ENCODE measurements at regions not wholly inside any gene's neighbourhood (a gene's known extent, or its start where the extent isn't known, plus 50 kb on each side); places are given as distances from the start of the nearest gene placed in this dataset.

- DNase-seq (ENCODE audit: low read depth): no peak
- TF ChIP-seq CTCF (conservative IDR thresholded peaks at IDR 0.05; ENCODE audit: low read depth, low read length): no peak
- H3K4me3 ChIP-seq (ENCODE audit: low read depth, low read length): no peak overlapping the region
These were observed 878.9 kb upstream of the RBFOX1 start for GRCh38 chr16:6453742-6454141.

- no peak overlapping the region for H3K4me3 ChIP-seq (ENCODE audit: low read depth, low read length)
- TF ChIP-seq CTCF (conservative IDR thresholded peaks at IDR 0.05; ENCODE audit: low read depth, low read length): no peak
- DNase-seq (ENCODE audit: low read depth): no peak
These were observed 885.4 kb upstream of the RBFOX1 start for GRCh38 chr16:6447021-6447790.

- no peak for TF ChIP-seq CTCF (conservative IDR thresholded peaks at IDR 0.05; ENCODE audit: low read depth, low read length)
- H3K4me3 ChIP-seq (ENCODE audit: low read depth, low read length): no peak overlapping the region
- DNase-seq (ENCODE audit: low read depth): no peak
These were observed 886.3 kb upstream of the RBFOX1 start for GRCh38 chr16:6446370-6446769.

- no peak for DNase-seq (ENCODE audit: low read depth)
- no peak overlapping the region for H3K4me3 ChIP-seq (ENCODE audit: low read depth, low read length)
- TF ChIP-seq CTCF (conservative IDR thresholded peaks at IDR 0.05; ENCODE audit: low read depth, low read length): no peak
These were observed 893.5 kb upstream of the RBFOX1 start for GRCh38 chr16:6439129-6439528.

- DNase-seq (ENCODE audit: low read depth): no peak
- TF ChIP-seq CTCF (conservative IDR thresholded peaks at IDR 0.05; ENCODE audit: low read depth, low read length): no peak
- no peak overlapping the region for H3K4me3 ChIP-seq (ENCODE audit: low read depth, low read length)
These were observed 903.8 kb upstream of the RBFOX1 start for GRCh38 chr16:6428861-6429260.

- H3K4me3 ChIP-seq (ENCODE audit: low read depth, low read length): no peak overlapping the region
- no peak for TF ChIP-seq CTCF (conservative IDR thresholded peaks at IDR 0.05; ENCODE audit: low read depth, low read length)
- DNase-seq (ENCODE audit: low read depth): no peak
These were observed 905.0 kb upstream of the RBFOX1 start for GRCh38 chr16:6427621-6428020.

- no peak for TF ChIP-seq CTCF (conservative IDR thresholded peaks at IDR 0.05; ENCODE audit: low read depth, low read length)
These were observed 925.0 kb upstream of the RBFOX1 start for GRCh38 chr16:6407596-6407995.

More at GRCh38 chr16:6407596-6407995, 925.0 kb upstream of the RBFOX1 start:
- DNase-seq (ENCODE audit: low read depth): no peak
- no peak overlapping the region for H3K4me3 ChIP-seq (ENCODE audit: low read depth, low read length)
